NB4 (cell line): ENCODE measurements at regions not wholly inside any gene's neighbourhood (a gene's known extent, or its start where the extent isn't known, plus 50 kb on each side); places are given as distances from the start of the nearest gene placed in this dataset.

ENCODE experiments used
- DNase-seq: peaks from one replicate; pipeline ENCODE4 v3.0.0; 2010; ENCODE audit warnings: low read depth
- H3K4me3 ChIP-seq: one replicate; pipeline ENCODE4 v1.5.1; 2011; ENCODE audit warnings: mild to moderate bottlenecking, low read depth, low read length, moderate library complexity
- MYC ChIP-seq: IDR thresholded peaks from 2 replicates; pipeline ENCODE4 v1.6.1; 2011; ENCODE audit warnings: low read depth, low read length
- POLR2A ChIP-seq: IDR thresholded peaks from 2 replicates; pipeline ENCODE4 v1.6.1; 2011; ENCODE audit warnings: mild to moderate bottlenecking; ENCODE audit not compliant: insufficient read length; ENCODE audit errors: extremely low read depth
- TF ChIP-seq, protein P1 (sequence below): IDR thresholded peaks from one replicate; pipeline ENCODE4 v1.5.1; 2012; ENCODE audit warnings: low read depth, low read length
- TF ChIP-seq, protein P2 (sequence below): IDR thresholded peaks from 2 replicates; pipeline ENCODE4 v1.6.1; 2011; ENCODE audit warnings: low read depth, low read length

DNA sequence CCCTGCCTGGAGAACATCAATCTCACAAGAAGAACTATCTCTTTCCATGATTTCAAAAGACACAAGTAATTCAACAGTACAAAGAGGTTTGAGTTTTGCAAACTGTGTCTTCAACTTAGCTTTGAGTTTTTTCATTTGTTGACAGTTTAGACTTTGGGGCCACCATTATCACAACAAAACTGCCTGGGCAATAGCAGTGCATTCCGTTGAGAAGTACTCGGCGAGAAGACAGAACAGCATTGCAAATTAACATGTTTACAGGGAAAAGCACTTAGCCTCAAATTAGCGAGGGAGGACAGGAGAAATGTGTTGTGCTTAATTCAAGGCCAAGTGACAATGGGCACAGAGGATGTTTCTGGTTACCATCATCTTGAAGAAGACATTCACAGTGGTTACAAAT, 133.2 kb upstream of the MPPED2 start:
- TF ChIP-seq, protein P1, sequence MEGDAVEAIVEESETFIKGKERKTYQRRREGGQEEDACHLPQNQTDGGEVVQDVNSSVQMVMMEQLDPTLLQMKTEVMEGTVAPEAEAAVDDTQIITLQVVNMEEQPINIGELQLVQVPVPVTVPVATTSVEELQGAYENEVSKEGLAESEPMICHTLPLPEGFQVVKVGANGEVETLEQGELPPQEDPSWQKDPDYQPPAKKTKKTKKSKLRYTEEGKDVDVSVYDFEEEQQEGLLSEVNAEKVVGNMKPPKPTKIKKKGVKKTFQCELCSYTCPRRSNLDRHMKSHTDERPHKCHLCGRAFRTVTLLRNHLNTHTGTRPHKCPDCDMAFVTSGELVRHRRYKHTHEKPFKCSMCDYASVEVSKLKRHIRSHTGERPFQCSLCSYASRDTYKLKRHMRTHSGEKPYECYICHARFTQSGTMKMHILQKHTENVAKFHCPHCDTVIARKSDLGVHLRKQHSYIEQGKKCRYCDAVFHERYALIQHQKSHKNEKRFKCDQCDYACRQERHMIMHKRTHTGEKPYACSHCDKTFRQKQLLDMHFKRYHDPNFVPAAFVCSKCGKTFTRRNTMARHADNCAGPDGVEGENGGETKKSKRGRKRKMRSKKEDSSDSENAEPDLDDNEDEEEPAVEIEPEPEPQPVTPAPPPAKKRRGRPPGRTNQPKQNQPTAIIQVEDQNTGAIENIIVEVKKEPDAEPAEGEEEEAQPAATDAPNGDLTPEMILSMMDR, result no peak
- TF ChIP-seq MYC (no peak), POLR2A (no peak)
- no peak for DNase-seq
- no peak overlapping the region for H3K4me3 ChIP-seq

DNA sequence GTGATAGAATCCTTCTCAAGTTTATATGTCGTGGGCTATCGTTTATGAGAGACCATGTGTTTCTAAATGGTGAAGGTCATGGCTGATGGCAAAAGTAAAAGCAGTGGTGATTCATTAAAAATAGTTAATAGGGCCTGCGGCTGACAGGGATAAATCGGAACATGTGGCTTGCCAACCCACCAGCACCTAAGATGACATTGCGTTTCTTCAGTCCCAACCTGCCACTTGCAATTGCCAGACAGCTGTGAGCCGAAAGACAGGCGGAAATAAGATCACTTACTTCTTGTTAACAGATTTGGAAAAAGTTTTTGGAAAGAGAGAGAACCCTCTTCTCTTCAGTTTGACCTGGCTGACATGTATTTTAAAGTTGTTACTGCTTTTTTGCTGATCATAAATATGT, 131.5 kb upstream of the MPPED2 start:
- no peak overlapping the region for H3K4me3 ChIP-seq
- no peak for DNase-seq
- TF ChIP-seq MYC, result no peak
- TF ChIP-seq, protein P2, sequence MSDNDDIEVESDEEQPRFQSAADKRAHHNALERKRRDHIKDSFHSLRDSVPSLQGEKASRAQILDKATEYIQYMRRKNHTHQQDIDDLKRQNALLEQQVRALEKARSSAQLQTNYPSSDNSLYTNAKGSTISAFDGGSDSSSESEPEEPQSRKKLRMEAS, result no peak
- no peak for TF ChIP-seq POLR2A
- TF ChIP-seq, protein P1, result no peak

DNA sequence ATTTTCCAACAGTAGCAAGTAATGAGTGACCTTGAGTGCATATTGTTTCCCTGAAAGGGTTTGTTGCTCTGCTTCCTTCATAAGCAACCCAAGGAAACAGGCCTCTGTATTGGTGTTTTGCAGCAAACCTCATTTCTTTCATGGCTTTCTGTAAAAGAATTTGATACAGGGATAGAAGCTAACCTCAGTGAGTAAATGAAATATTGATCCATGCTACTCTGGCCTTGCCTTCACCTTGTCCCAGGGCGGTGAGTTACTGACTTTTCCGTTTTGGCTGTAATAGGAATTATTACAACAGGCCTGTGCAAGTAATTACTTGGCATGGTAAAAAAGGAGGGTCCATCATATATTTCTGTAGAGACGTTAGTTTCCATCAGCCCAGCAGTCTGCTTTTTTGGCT, 130.9 kb upstream of the MPPED2 start:
- H3K4me3 ChIP-seq, result no peak overlapping the region
- TF ChIP-seq, protein P1, result no peak
- TF ChIP-seq MYC, result no peak
- TF ChIP-seq, protein P2, result no peak
- TF ChIP-seq POLR2A, result no peak
- DNase-seq, result no peak

DNA sequence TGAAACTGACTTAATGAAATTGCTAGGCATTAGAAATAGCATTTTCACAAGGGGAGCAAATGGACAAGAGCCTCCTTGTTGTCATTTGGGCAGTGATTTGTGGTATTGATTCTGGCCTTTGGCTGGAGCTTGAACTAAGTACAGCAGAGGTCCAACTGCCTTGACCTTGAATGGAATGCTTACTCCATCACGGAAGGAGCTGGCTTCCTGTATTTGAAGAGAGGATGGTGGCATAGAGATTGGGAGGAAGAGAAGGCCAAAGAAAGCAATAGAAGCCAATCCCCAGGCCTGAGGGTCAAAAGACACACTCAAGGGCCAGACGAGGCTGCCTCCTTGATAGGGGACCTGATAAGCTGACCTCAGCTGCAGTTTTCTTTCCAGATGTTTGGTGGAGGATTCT, 126.6 kb upstream of the MPPED2 start:
- no peak overlapping the region for H3K4me3 ChIP-seq
- no peak for DNase-seq
- TF ChIP-seq, protein P1, result no peak
- TF ChIP-seq MYC (no peak), POLR2A (no peak)
- TF ChIP-seq, protein P2, result no peak

DNA sequence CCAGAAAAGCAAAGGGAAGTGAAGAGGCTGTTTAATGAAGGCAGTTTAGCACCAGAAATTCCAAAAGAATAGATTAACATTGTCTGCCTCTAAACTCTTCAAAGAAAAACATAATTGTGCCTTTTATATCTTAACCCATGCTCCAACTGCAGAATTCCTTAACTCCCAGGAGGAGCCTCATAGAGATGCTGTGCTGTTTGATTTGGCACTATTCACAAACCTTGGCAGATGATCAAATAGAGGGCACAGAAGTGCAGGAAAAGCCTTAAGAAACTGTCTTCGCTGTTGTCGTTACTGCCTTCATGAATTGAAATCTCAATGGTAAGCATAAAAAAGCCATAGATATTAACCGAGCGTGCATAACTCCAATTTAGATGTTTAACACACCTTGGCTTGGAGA, 124.1 kb upstream of the MPPED2 start:
- TF ChIP-seq, protein P2, result no peak
- TF ChIP-seq POLR2A (no peak), MYC (no peak)
- TF ChIP-seq, protein P1, result no peak
- no peak overlapping the region for H3K4me3 ChIP-seq
- no peak for DNase-seq

DNA sequence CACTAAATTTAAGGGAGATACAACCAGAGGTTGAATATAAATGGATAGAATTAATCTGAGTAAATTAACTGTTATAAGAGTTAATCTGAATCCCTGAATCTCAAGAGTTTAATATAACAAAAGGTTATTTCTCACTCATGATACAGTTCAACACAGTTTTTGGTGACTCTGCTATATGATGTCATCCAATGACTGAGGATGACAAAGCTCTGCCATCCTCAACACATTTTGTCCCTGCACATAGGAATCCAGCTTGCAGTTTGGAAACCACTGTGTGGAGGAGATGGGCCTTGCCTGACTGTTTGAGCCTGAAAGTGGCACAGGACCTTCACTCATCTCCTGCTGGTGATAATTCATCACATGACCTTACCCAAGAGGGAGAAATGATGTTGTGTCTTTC, 121.0 kb upstream of the MPPED2 start:
- TF ChIP-seq MYC (no peak), POLR2A (no peak)
- TF ChIP-seq, protein P1, result no peak
- TF ChIP-seq, protein P2, result no peak
- H3K4me3 ChIP-seq, result no peak overlapping the region
- DNase-seq, result no peak
